ENCODE measurements at regions not wholly inside any gene's neighbourhood (a gene's known extent, or its start where the extent isn't known, plus 50 kb on each side); places are given as distances from the start of the nearest gene placed in this dataset.

DNA sequence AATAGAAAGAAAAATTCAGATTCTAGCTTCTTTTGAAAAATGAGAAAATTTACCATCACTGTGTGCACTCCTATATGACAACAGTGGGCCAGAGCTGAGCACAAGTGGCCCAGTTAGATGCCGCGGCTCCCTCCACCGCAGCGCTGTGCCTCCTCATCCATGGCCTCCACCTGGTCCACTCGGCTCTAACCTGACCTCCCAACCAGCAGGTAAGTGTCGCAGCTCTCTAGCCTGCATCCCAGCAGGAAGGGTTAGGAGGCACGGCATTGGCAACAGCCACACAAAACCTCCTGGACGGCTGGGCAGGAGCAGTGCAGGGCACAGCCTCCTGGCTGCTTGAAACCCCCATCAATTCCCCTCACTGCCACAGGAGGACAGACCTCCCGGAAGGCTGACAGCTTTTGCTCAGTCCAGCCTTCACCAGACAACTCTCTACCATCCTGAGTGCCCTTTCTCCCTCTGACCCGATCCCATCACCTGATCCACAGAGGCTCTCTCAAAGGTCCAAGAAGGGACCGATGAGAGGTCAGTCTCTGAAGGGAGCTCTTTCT is 76.1 kb downstream of the RPL27A start:
- Histone ChIP-seq H3K36me3 (no peaks in the 10 kb centered on the region), H3K9me3 (no peaks in the 10 kb centered on the region), H3K4me3 (ENCODE audit: low read depth in 1 of 2, low read length in 1 of 2) (no peak overlapping the region), H3K27me3 (no peaks in the 10 kb centered on the region), H3K27ac (no peak overlapping the region), H3K4me1 (ENCODE audit: control insufficient read depth in 1 of 2, insufficient read depth in 1 of 2, low read depth in 1 of 2, low read length in 1 of 2) (peaks cover 16 to 20% of the 10 kb centered on the region in 2 experiments)
- TF ChIP-seq, protein P1, sequence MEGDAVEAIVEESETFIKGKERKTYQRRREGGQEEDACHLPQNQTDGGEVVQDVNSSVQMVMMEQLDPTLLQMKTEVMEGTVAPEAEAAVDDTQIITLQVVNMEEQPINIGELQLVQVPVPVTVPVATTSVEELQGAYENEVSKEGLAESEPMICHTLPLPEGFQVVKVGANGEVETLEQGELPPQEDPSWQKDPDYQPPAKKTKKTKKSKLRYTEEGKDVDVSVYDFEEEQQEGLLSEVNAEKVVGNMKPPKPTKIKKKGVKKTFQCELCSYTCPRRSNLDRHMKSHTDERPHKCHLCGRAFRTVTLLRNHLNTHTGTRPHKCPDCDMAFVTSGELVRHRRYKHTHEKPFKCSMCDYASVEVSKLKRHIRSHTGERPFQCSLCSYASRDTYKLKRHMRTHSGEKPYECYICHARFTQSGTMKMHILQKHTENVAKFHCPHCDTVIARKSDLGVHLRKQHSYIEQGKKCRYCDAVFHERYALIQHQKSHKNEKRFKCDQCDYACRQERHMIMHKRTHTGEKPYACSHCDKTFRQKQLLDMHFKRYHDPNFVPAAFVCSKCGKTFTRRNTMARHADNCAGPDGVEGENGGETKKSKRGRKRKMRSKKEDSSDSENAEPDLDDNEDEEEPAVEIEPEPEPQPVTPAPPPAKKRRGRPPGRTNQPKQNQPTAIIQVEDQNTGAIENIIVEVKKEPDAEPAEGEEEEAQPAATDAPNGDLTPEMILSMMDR (IDR thresholded peaks at IDR 0.05) = no peak

GRCh38 chr11:8759634-8760033 is 77.0 kb downstream of the RPL27A start:
- no peak overlapping the region for H3K4me3 ChIP-seq (ENCODE audit: low read depth in 1 of 2, low read length in 1 of 2)
- H3K36me3 ChIP-seq = no peaks in the 10 kb centered on the region
- TF ChIP-seq, protein P1 (IDR thresholded peaks at IDR 0.05) = no peak
- no peaks in the 10 kb centered on the region for H3K9me3 ChIP-seq
- H3K4me1 ChIP-seq (ENCODE audit: control insufficient read depth in 1 of 2, insufficient read depth in 1 of 2, low read depth in 1 of 2, low read length in 1 of 2) = peaks cover 16 to 20% of the 10 kb centered on the region in 2 experiments
- no peaks in the 10 kb centered on the region for H3K27me3 ChIP-seq
- H3K27ac ChIP-seq = no peak overlapping the region

DNA sequence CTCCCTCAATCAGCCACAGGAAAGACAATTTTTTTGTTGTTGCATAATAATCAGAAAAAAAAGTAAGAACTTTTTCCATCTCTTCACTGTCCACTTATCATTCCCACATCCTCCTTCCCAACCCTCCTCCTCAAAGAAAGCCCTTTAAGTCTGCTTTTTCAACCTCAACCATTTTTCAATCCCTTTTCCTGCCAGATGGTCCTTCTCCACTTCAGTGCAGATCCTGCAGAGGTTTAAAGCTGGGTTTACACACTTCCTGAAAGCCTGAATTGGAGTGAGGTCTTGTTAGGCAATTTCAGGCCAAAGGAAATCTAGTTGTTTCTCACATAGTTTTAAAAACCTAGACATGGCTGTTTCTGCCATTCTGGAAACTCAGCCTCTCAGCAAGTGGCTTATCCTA is 78.3 kb downstream of the RPL27A start:
- Histone ChIP-seq H3K4me3 (ENCODE audit: low read depth in 1 of 2, low read length in 1 of 2) (no peak overlapping the region), H3K27me3 (no peaks in the 10 kb centered on the region), H3K4me1 (ENCODE audit: control insufficient read depth in 1 of 2, insufficient read depth in 1 of 2, low read depth in 1 of 2, low read length in 1 of 2) (peaks cover 16 to 20% of the 10 kb centered on the region in 2 experiments), H3K9me3 (no peaks in the 10 kb centered on the region), H3K27ac (no peak overlapping the region), H3K36me3 (no peaks in the 10 kb centered on the region)
- TF ChIP-seq, protein P1 (IDR thresholded peaks at IDR 0.05) = no peak

GRCh38 chr11:8763070-8763685 is 80.6 kb downstream of the RPL27A start:
- no peak overlapping the region for H3K4me3 ChIP-seq (ENCODE audit: low read depth in 1 of 2, low read length in 1 of 2)
- no peak overlapping the region for H3K27ac ChIP-seq
- peaks cover 16 to 20% of the 10 kb centered on the region in 2 experiments for H3K4me1 ChIP-seq (ENCODE audit: control insufficient read depth in 1 of 2, insufficient read depth in 1 of 2, low read depth in 1 of 2, low read length in 1 of 2)
- H3K36me3 ChIP-seq = no peaks in the 10 kb centered on the region
- no peaks in the 10 kb centered on the region for H3K27me3 ChIP-seq
- no peaks in the 10 kb centered on the region for H3K9me3 ChIP-seq
- TF ChIP-seq, protein P1 (IDR thresholded peaks at IDR 0.05) = no peak

DNA sequence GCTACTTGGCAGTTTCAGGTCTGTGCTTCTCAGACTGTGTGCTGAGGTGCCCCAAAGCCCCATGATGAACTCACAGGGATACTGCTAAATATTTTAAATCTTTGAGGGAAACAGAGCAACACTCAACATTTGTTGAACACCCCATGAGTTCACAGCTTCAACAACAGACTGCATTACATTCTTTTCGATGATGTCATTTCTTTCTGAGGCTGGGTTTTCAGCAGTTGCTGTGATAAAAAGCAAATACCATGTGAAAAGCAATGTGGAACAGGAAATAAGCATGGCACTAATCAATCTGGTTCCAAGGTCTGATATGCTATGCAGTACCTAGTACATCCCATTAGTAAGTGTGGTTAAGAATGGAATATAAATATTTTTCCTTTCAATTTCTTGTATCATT is 82.7 kb downstream of the RPL27A start:
- H3K9me3 ChIP-seq = no peaks in the 10 kb centered on the region
- no peaks in the 10 kb centered on the region for H3K27me3 ChIP-seq
- H3K4me1 ChIP-seq (ENCODE audit: control insufficient read depth in 1 of 2, insufficient read depth in 1 of 2, low read depth in 1 of 2, low read length in 1 of 2) = peaks cover 8 to 11% of the 10 kb centered on the region in 2 experiments
- H3K27ac ChIP-seq = no peak overlapping the region
- H3K36me3 ChIP-seq = no peaks in the 10 kb centered on the region
- H3K4me3 ChIP-seq (ENCODE audit: low read depth in 1 of 2, low read length in 1 of 2) = no peak overlapping the region
- TF ChIP-seq, protein P1 (IDR thresholded peaks at IDR 0.05) = no peak
